ENCODE measurements at regions not wholly inside any gene's neighbourhood (a gene's known extent, or its start where the extent isn't known, plus 50 kb on each side); places are given as distances from the start of the nearest gene placed in this dataset.

DNA sequence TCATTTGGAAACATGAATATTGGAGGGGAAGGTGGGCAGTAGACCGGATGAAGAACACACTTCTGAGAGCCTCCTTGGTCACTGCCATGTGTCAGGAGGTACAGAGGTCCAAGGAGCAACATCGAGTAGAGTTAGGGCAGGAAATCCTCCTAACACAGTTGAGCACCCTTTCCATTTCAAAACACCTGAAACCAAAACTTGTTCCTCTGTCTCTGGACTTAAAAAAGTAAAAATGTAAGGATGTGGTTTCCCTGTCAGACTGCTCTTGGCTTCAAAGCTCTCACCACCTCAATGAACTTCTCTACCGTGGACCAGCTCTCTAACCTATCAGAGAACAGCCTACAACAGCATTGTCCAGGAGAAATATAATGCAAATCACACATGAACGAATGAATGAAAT lies 573.9 kb downstream of the NOVA1 start (continued):
- TF ChIP-seq, protein P1, sequence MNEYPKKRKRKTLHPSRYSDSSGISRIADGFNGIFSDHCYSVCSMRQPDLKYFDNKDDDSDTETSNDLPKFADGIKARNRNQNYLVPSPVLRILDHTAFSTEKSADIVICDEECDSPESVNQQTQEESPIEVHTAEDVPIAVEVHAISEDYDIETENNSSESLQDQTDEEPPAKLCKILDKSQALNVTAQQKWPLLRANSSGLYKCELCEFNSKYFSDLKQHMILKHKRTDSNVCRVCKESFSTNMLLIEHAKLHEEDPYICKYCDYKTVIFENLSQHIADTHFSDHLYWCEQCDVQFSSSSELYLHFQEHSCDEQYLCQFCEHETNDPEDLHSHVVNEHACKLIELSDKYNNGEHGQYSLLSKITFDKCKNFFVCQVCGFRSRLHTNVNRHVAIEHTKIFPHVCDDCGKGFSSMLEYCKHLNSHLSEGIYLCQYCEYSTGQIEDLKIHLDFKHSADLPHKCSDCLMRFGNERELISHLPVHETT (CRISPR knock-in tag; conservative IDR thresholded peaks at IDR 0.05 in 1 of 2, IDR thresholded peaks at IDR 0.05 in 1 of 2): no peak
- TF ChIP-seq HDAC2 (IDR thresholded peaks at IDR 0.05): no peak
- no peak for TF ChIP-seq DACH1 (IDR thresholded peaks at IDR 0.05; ENCODE audit: partially characterized antibody)
- no peak for TF ChIP-seq ZNF175 (CRISPR knock-in tag; IDR thresholded peaks at IDR 0.05; ENCODE audit: low read depth)
- no peak for TF ChIP-seq ZNF76 (CRISPR knock-in tag; IDR thresholded peaks at IDR 0.05; ENCODE audit: borderline replicate concordance)
- TF ChIP-seq, protein P2, sequence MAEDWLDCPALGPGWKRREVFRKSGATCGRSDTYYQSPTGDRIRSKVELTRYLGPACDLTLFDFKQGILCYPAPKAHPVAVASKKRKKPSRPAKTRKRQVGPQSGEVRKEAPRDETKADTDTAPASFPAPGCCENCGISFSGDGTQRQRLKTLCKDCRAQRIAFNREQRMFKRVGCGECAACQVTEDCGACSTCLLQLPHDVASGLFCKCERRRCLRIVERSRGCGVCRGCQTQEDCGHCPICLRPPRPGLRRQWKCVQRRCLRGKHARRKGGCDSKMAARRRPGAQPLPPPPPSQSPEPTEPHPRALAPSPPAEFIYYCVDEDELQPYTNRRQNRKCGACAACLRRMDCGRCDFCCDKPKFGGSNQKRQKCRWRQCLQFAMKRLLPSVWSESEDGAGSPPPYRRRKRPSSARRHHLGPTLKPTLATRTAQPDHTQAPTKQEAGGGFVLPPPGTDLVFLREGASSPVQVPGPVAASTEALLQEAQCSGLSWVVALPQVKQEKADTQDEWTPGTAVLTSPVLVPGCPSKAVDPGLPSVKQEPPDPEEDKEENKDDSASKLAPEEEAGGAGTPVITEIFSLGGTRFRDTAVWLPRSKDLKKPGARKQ (CRISPR knock-in tag; IDR thresholded peaks at IDR 0.05): no peak
- no peak for TF ChIP-seq HIVEP1 (CRISPR knock-in tag; IDR thresholded peaks at IDR 0.05)
- TF ChIP-seq, protein P3, sequence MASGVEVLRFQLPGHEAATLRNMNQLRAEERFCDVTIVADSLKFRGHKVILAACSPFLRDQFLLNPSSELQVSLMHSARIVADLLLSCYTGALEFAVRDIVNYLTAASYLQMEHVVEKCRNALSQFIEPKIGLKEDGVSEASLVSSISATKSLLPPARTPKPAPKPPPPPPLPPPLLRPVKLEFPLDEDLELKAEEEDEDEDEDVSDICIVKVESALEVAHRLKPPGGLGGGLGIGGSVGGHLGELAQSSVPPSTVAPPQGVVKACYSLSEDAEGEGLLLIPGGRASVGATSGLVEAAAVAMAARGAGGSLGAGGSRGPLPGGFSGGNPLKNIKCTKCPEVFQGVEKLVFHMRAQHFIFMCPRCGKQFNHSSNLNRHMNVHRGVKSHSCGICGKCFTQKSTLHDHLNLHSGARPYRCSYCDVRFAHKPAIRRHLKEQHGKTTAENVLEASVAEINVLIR (CRISPR knock-in tag; IDR thresholded peaks at IDR 0.05): no peak
- no peak for TF ChIP-seq NONO (IDR thresholded peaks at IDR 0.05; ENCODE audit: low read depth in 2 of 2, low read length in 1 of 2)
- TF ChIP-seq, protein P4, sequence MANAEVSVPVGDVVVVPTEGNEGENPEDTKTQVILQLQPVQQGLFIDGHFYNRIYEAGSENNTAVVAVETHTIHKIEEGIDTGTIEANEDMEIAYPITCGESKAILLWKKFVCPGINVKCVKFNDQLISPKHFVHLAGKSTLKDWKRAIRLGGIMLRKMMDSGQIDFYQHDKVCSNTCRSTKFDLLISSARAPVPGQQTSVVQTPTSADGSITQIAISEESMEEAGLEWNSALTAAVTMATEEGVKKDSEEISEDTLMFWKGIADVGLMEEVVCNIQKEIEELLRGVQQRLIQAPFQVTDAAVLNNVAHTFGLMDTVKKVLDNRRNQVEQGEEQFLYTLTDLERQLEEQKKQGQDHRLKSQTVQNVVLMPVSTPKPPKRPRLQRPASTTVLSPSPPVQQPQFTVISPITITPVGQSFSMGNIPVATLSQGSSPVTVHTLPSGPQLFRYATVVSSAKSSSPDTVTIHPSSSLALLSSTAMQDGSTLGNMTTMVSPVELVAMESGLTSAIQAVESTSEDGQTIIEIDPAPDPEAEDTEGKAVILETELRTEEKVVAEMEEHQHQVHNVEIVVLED (CRISPR knock-in tag; IDR thresholded peaks at IDR 0.05): no peak
- no peak for TF ChIP-seq PTBP1 (IDR thresholded peaks at IDR 0.05; ENCODE audit: low read depth, low read length)
- TF ChIP-seq POLR2B (IDR thresholded peaks at IDR 0.05; ENCODE audit: low read depth, partially characterized antibody): no peak
- no peak for TF ChIP-seq ZNF12 (CRISPR knock-in tag; IDR thresholded peaks at IDR 0.05)
- TF ChIP-seq NUFIP1 (IDR thresholded peaks at IDR 0.05; ENCODE audit: partially characterized antibody): no peak

All from K562 (cell line).